Epidermal melanocyte (primary cell): ENCODE measurements at regions not wholly inside any gene's neighbourhood (a gene's known extent, or its start where the extent isn't known, plus 50 kb on each side); places are given as distances from the start of the nearest gene placed in this dataset.

ENCODE experiments used
- DNase-seq: peaks from one replicate; pipeline ENCODE4 v3.0.0; 2011; ENCODE audit warnings: low spot score; ENCODE audit not compliant: insufficient read length

GRCh38 chr10:61097026-61097425, 153.0 kb upstream of the RHOBTB1 start:
- no peak for DNase-seq

GRCh38 chr10:61096056-61096455, 152.1 kb upstream of the RHOBTB1 start:
- DNase-seq: no peak

GRCh38 chr10:61091531-61091930, 147.5 kb upstream of the RHOBTB1 start:
- no peak for DNase-seq

- no peak for DNase-seq
Measured at GRCh38 chr10:61089251-61089650, 145.3 kb upstream of the RHOBTB1 start.

GRCh38 chr10:61084493-61084892, 140.5 kb upstream of the RHOBTB1 start:
- DNase-seq: no peak

- DNase-seq: no peak
Measured at GRCh38 chr10:61081301-61081700, 137.3 kb upstream of the RHOBTB1 start.

- DNase-seq: no peak
Measured at GRCh38 chr10:61078542-61079275, 134.7 kb upstream of the RHOBTB1 start.

- no peak for DNase-seq
Measured at GRCh38 chr10:61076572-61077114, 132.7 kb upstream of the RHOBTB1 start.

- no peak for DNase-seq
Measured at GRCh38 chr10:61073391-61073790, 129.4 kb upstream of the RHOBTB1 start.

GRCh38 chr10:61071580-61071979, 127.6 kb upstream of the RHOBTB1 start:
- no peak for DNase-seq

GRCh38 chr10:61068471-61068870, 124.5 kb upstream of the RHOBTB1 start:
- DNase-seq: no peak

GRCh38 chr10:61067671-61068336, 123.8 kb upstream of the RHOBTB1 start:
- no peak for DNase-seq

GRCh38 chr10:61066661-61067344, 122.8 kb upstream of the RHOBTB1 start:
- no peak for DNase-seq

- no peak for DNase-seq
Measured at GRCh38 chr10:61065051-61065450, 121.1 kb upstream of the RHOBTB1 start.

- no peak for DNase-seq
Measured at GRCh38 chr10:61064356-61064755, 120.4 kb upstream of the RHOBTB1 start.

GRCh38 chr10:61063901-61064300, 119.9 kb upstream of the RHOBTB1 start:
- DNase-seq: no peak

GRCh38 chr10:61063034-61063433, 119.0 kb upstream of the RHOBTB1 start:
- DNase-seq: no peak

- no peak for DNase-seq
Measured at GRCh38 chr10:61061923-61062504, 118.0 kb upstream of the RHOBTB1 start.

GRCh38 chr10:61059636-61060035, 115.7 kb upstream of the RHOBTB1 start:
- no peak for DNase-seq

- no peak for DNase-seq
Measured at GRCh38 chr10:61052469-61053205, 108.7 kb upstream of the RHOBTB1 start.

GRCh38 chr10:61051344-61051743, 107.4 kb upstream of the RHOBTB1 start:
- no peak for DNase-seq
